ENCODE measurements at regions not wholly inside any gene's neighbourhood (a gene's known extent, or its start where the extent isn't known, plus 50 kb on each side); places are given as distances from the start of the nearest gene placed in this dataset.

DNA sequence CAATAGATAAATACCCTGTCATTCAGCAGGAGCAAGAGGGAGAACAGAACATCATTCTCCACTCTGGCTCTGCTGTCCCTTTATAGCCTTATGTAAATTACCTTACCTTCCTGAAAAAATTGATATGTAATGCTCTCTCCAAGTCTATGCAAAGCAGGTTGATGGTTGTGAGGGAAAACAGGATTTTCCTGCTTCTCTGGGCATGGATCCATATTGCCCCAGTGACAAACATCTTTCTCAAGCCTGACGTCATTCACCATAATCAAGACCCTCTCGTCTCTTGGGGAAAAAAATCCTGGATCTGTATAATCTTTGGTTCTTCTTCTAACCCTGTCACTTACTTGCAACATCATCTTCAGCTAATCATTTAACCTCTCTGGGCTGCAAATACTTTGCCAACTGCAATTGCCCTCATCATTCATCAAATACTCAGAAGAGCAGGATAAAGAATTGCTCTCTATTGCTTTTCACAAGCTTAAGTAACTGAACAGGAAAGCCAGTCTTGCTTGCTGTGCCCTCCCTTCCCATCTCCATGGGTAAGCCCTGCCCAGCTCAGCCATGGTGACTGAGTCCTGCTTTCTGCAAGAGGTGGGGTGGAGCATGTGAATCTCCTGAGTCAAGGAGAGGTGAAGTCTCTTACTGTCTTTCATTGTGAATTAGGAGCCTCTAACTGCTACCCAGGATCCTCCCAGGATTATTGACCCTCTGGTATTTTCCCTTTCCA, 123.7 kb upstream of the KLF7 start:
- DNase-seq (ENCODE audit: low spot score) = no peak

DNA sequence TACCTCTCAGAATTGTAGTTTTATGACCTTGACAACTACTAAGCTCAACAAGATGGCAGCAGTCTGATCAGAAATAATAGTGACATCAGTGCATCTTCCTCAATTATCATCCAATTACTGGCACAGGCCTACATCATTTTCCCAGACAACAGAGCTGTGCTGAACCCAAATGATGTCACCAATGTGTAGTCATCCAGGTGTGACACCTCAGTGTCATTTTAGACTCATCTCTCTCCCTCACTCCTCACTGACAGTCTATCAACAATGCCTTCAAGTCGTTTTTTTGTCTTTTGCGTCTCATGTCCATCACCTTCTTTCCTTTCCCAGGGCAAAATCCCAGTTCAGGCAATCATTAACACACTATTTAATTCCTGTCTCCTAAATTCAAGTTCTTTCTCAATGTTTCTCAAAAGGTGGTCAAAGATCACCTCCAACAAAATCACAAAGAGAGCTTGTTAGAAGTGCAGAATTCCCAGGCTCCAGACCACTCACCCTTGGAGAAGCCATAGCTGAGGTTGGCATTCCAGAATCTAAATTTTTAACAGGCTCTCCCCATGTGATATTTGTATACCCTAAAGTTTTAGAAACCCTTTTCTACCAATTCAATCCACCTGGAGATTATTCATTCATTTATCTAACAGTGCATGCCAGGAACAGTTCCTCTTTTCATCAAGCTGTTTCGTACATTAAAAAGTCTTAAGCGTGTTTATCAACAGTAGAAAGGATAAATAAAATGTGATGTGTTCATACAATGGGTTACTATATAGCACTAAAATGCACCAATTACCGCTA, 125.3 kb upstream of the KLF7 start:
- no peak for DNase-seq (ENCODE audit: low spot score)

GRCh38 chr2:207291625-207292252, 126.0 kb upstream of the KLF7 start:
- no peak for DNase-seq (ENCODE audit: low spot score)

DNA sequence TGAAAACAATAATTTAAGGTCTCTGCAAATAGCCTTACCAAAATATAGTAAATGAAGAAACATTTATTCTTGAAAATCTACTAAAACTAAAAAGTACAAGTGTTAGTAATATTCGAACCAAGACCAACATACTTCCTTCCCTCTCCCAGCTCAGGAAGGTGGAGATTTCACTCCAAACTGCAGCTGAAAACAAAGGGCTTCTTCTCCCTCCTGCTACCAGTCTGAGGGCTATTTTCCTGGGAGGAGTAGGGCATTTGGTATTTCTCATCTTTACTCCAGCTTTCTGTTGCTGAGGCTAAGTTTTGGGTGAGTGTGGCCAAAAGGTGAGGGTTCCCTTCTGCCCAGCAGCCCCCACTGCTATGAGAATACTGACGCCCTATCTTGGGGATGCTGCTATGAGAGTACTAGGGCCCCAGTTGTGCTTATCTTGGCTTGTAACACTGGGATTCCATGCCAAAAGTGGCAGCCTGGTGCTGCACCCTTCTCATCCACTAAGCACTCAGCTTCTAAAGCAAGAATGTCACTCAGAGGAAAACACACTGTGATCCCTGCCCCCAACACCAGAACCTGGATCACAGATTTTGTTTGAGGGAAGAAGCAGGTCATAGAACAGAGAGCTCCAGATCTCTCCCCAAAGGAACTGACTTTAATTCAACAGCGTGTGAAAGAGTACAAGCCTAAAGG, 130.7 kb upstream of the KLF7 start:
- no peak for DNase-seq (ENCODE audit: low spot score)

GRCh38 chr2:207300817-207301216, 135.1 kb upstream of the KLF7 start:
- DNase-seq (ENCODE audit: low spot score) = no peak

GRCh38 chr2:207304761-207305160, 139.0 kb upstream of the KLF7 start:
- DNase-seq (ENCODE audit: low spot score) = no peak

- no peak for DNase-seq (ENCODE audit: low spot score)
Observed at GRCh38 chr2:207308519-207309224, 142.9 kb upstream of the KLF7 start.

GRCh38 chr2:207311316-207312005, 145.7 kb upstream of the KLF7 start:
- peak; percentile 87 for DNase-seq (ENCODE audit: low spot score)

GRCh38 chr2:207312006-207312356, 146.2 kb upstream of the KLF7 start:
- no peak for DNase-seq (ENCODE audit: low spot score)

GRCh38 chr2:207313947-207314346, 148.2 kb upstream of the KLF7 start:
- no peak for DNase-seq (ENCODE audit: low spot score)

GRCh38 chr2:207315131-207315530, 149.4 kb upstream of the KLF7 start:
- no peak for DNase-seq (ENCODE audit: low spot score)

DNA sequence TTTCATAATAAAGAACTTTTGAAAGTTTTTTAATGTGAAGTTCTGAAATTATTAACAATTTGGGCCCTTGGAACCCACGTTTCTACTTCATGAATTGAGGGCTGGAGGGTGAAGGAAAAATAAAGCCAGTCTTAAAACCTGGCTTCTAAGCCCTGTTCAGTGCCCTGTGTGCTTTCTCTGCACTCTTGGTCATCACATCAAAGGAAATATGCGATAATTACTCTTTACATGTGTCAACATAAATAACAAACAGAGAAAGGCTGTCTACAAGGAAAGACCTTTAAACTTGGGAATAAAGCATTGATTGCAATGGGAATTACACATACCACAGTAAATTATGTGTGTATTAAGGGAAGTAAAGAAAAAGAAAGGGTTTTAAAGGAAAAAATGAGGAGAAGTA, 150.7 kb upstream of the KLF7 start:
- no peak for DNase-seq (ENCODE audit: low spot score)

DNA sequence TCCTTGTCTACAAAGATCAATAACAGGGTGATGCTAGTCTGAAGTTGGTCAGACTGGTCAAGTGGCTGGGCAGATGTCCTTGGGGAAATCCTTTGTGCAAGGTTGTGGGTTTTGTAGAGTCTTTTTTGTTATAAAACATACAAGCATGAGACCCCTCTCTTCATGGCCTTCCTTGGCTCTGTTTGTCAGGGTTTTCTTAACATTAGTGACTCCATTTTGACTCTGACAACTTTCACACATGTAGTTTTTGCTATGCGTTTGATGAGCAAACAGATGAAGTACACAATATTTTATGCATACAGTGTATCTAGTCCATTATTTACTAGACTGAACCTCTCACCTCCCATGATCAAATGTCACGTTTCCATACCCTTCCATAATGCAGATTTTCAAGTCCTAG, 151.2 kb upstream of the KLF7 start:
- no peak for DNase-seq (ENCODE audit: low spot score)

GRCh38 chr2:207317378-207317984, 151.7 kb upstream of the KLF7 start:
- no peak for DNase-seq (ENCODE audit: low spot score)

GRCh38 chr2:207318181-207318628, 152.5 kb upstream of the KLF7 start:
- no peak for DNase-seq (ENCODE audit: low spot score)

DNA sequence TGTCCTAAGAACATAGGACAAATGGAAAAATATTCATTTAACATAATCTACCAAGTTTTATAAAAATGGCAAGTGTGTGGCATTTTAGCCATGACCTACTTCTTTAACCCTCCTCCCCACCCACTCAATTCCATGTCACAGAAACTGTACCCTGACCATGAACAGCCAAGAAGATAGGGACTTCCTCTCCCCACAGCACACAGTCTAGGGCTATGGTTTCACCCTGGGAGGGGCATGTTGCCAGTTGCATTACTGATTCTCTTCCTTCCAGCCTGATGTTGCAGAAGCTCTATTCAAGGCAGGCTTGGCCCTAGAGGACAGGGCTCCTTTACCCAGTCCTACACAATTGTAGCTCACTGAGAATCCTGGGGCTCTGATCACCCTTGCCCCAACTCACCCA, 153.6 kb upstream of the KLF7 start:
- DNase-seq (ENCODE audit: low spot score) = no peak

GRCh38 chr2:207320381-207321159, 154.8 kb upstream of the KLF7 start:
- no peak for DNase-seq (ENCODE audit: low spot score)

- DNase-seq (ENCODE audit: low spot score) = no peak
Observed at GRCh38 chr2:207321514-207321913, 155.8 kb upstream of the KLF7 start.

DNA sequence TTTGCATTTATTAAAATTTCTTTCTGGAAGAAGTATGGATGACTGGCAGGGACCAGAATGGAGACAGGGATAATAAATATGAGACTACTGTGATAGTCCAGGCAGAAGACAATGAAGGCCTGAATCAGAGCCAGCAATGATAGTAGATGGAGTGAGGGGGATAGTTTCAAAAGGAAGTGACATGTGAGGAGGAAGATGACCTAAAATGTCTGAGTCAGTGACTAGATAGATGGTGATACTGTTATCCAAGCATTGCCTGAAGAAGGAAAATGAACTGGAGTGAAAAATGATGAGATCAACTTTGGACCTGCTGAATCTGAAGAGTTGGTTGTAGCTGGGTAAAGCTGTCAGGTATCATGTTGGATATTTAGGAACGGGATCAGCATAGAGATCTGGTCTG, 158.3 kb upstream of the KLF7 start:
- DNase-seq (ENCODE audit: low spot score) = no peak

DNA sequence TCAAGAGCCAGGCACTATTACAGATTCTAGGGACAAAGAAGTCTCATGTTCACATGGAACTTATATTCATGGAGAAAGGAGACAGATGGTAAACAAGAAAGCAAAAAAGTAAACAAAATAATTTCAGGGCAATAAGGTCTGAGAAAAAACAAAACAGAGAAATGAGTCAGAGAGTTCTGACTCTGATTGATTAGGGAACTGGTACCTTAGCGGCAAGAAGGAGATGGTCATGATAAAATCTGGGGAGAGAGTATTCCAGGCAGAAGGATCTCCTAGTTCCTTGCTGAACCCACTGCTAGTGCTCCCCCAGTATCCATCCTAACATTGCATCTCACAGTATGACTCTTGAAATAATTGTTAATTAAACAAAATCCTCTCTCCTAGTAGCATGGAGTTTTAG, 161.8 kb upstream of the KLF7 start:
- no peak for DNase-seq (ENCODE audit: low spot score)
